ENCODE measurements at regions not wholly inside any gene's neighbourhood (a gene's known extent, or its start where the extent isn't known, plus 50 kb on each side); places are given as distances from the start of the nearest gene placed in this dataset.

- Histone ChIP-seq H3K4me3 (no peak overlapping the region), H3K9me3 (replicated peaks; ENCODE audit: control insufficient read depth, insufficient read depth, low read length) (no peaks in the 10 kb centered on the region), H3K4me1 (ENCODE audit: control insufficient read depth, insufficient read depth, low read length) (no peaks in the 10 kb centered on the region), H3K79me2 (ENCODE audit: control insufficient read depth, insufficient read depth, low read length) (no peaks in the 10 kb centered on the region), H3K36me3 (ENCODE audit: control insufficient read depth in 2 of 2, insufficient read depth in 2 of 2, low read length in 1 of 2) (no peaks in the 10 kb centered on the region), H2AFZ (ENCODE audit: control insufficient read depth, low read depth, low read length) (no peak overlapping the region), H3K27me3 (replicated peaks in 1 of 2; ENCODE audit: control insufficient read depth in 2 of 2, insufficient read depth in 2 of 2, low read length in 1 of 2) (no peaks in the 10 kb centered on the region), H3K27ac (ENCODE audit: control insufficient read depth, insufficient read depth) (no peak overlapping the region), H4K20me1 (ENCODE audit: control insufficient read depth, insufficient read depth) (no peaks in the 10 kb centered on the region), H3K4me2 (ENCODE audit: control insufficient read depth, insufficient read depth) (no peak overlapping the region), H3K9ac (ENCODE audit: control insufficient read depth, insufficient read depth, low read length) (no peak overlapping the region)
- in situ Hi-C loops (cut with MboI): no loop called here
- 12% methylated on average over 4 of the region's 4 CpGs for WGBS (ENCODE audit: insufficient coverage, insufficient replicate concordance, low lambda C conversion rate, missing lambda C conversion rate)
- intact Hi-C loops (cut with micrococcal nuclease; ENCODE audit: unreplicated experiment): no loop called here
- TF ChIP-seq RCOR1 (conservative IDR thresholded peaks at IDR 0.05; ENCODE audit: low read depth, low read length) (no peak), POLR2AphosphoS2 (IDR thresholded peaks at IDR 0.05; ENCODE audit: low read depth, low read length) (no peak), SIX5 (IDR thresholded peaks at IDR 0.05; ENCODE audit: low read depth, low read length, severe bottlenecking) (no peak)
- FAIRE-seq: no peak
- SMC1A ChIA-PET (ENCODE audit: uncharacterized antibody, unreplicated experiment): no interaction called here
- RAD21 ChIA-PET (ENCODE audit: unreplicated experiment): no interaction called here
- CTCF ChIA-PET: no interaction called here
- no peak for ATAC-seq
- POLR2A ChIA-PET: no interaction called here
- no peak for DNase-seq (ENCODE audit: low read depth, low spot score)
- no TSS peak for BruUV-seq (replicated peaks)
These were observed 385.9 kb upstream of the ACTRT1 start for GRCh38 chrX:128438082-128438481.

GRCh38 chrX:128436397-128437103 lies 384.3 kb upstream of the ACTRT1 start:
- intact Hi-C loops (cut with micrococcal nuclease; ENCODE audit: unreplicated experiment): no loop called here
- BruUV-seq (replicated peaks): no TSS peak
- ATAC-seq (no peak), FAIRE-seq (no peak), DNase-seq (ENCODE audit: low read depth, low spot score) (no peak)
- 4% methylated on average over 4 of the region's 4 CpGs for WGBS (ENCODE audit: insufficient coverage, insufficient replicate concordance, low lambda C conversion rate, missing lambda C conversion rate)
- no peaks in the 10 kb centered on the region for H3K36me3 ChIP-seq (ENCODE audit: control insufficient read depth in 2 of 2, insufficient read depth in 2 of 2, low read length in 1 of 2)
- no peaks in the 10 kb centered on the region for H3K79me2 ChIP-seq (ENCODE audit: control insufficient read depth, insufficient read depth, low read length)
- no peaks in the 10 kb centered on the region for H3K27me3 ChIP-seq (replicated peaks in 1 of 2; ENCODE audit: control insufficient read depth in 2 of 2, insufficient read depth in 2 of 2, low read length in 1 of 2)
- in situ Hi-C loops (cut with MboI): no loop called here
- no peak overlapping the region for H3K4me3 ChIP-seq
- RAD21 ChIA-PET (ENCODE audit: unreplicated experiment): no interaction called here
- no peak overlapping the region for H3K4me2 ChIP-seq (ENCODE audit: control insufficient read depth, insufficient read depth)
- H4K20me1 ChIP-seq (ENCODE audit: control insufficient read depth, insufficient read depth): no peaks in the 10 kb centered on the region
- CTCF ChIA-PET: interaction anchor here (1.3 kb wide), 1 partner anchor 26 kb away, joined by 3 read pairs; no protein-coding TSS in a partner anchor
- SMC1A ChIA-PET (ENCODE audit: uncharacterized antibody, unreplicated experiment): interaction anchor here (0.5 kb wide), 1 partner anchor 483 kb away, joined by 3 read pairs; no protein-coding TSS in a partner anchor
- no peak overlapping the region for H3K27ac ChIP-seq (ENCODE audit: control insufficient read depth, insufficient read depth)
- no peaks in the 10 kb centered on the region for H3K4me1 ChIP-seq (ENCODE audit: control insufficient read depth, insufficient read depth, low read length)
- H3K9ac ChIP-seq (ENCODE audit: control insufficient read depth, insufficient read depth, low read length): no peak overlapping the region
- H3K9me3 ChIP-seq (replicated peaks; ENCODE audit: control insufficient read depth, insufficient read depth, low read length): no peaks in the 10 kb centered on the region
- no peak overlapping the region for H2AFZ ChIP-seq (ENCODE audit: control insufficient read depth, low read depth, low read length)
- POLR2A ChIA-PET: no interaction called here
- TF ChIP-seq ZNF207 (IDR thresholded peaks at IDR 0.05; ENCODE audit: borderline replicate concordance) (no peak), SUZ12 (IDR thresholded peaks at IDR 0.05; ENCODE audit: unreplicated experiment) (no peak), CEBPB (IDR thresholded peaks at IDR 0.05; ENCODE audit: borderline replicate concordance in 1 of 2, low read depth in 2 of 2, low read length in 2 of 2) (no peak), ZNF384 (IDR thresholded peaks at IDR 0.05; ENCODE audit: borderline replicate concordance, low read depth, low read length) (no peak), CUX1 (IDR thresholded peaks at IDR 0.05; ENCODE audit: insufficient replicate concordance, low read depth, low read length) (no peak), POLR2AphosphoS2 (IDR thresholded peaks at IDR 0.05; ENCODE audit: low read depth, low read length) (no peak), POU2F2 (IDR thresholded peaks at IDR 0.05; ENCODE audit: borderline replicate concordance, low read depth, low read length) (no peak)
